Upper lobe of right lung (tissue), 1 donor: ENCODE measurements at regions not wholly inside any gene's neighbourhood (a gene's known extent, or its start where the extent isn't known, plus 50 kb on each side); places are given as distances from the start of the nearest gene placed in this dataset.

Experiments used
- ATAC-seq: fragments of 200-7000 bp; cut with Tn5 transposase; one replicate; pipeline ENCODE4 v1.9.1; 2020; ENCODE audit warnings: mild to moderate bottlenecking, moderate library complexity
- DNase-seq: peaks from one replicate; pipeline ENCODE4 v3.0.0-alpha.2; 2020
- H3K27ac ChIP-seq: fragments of 200-600 bp; one replicate; pipeline ENCODE4 v1.8.0; 2022
- H3K27me3 ChIP-seq: fragments of 200-600 bp; one replicate; pipeline ENCODE4 v1.8.0; 2022; ENCODE audit warnings: mild to moderate bottlenecking
- H3K36me3 ChIP-seq: fragments of 200-600 bp; one replicate; pipeline ENCODE4 v1.8.0; 2022
- H3K4me1 ChIP-seq: fragments of 200-600 bp; one replicate; pipeline ENCODE4 v1.8.0; 2022
- H3K4me3 ChIP-seq: fragments of 200-600 bp; one replicate; pipeline ENCODE4 v1.8.0; 2022; ENCODE audit warnings: mild to moderate bottlenecking
- H3K9me3 ChIP-seq: fragments of 200-600 bp; one replicate; pipeline ENCODE4 v1.8.0; 2022
- CTCF ChIP-seq: fragments of 200-600 bp; IDR thresholded peaks from one replicate; pipeline ENCODE4 v1.8.0; 2022; ENCODE audit warnings: antibody characterized with exemption
- intact Hi-C: fragments of 100-400 bp; cut with DNase I; formaldehyde crosslinking; loops from one replicate; pipeline ENCODE4 v1.11.0; 2022
- donor health status: DM: no; HTN: yes; CAD: no; lungs with severe emphysema.

DNA sequence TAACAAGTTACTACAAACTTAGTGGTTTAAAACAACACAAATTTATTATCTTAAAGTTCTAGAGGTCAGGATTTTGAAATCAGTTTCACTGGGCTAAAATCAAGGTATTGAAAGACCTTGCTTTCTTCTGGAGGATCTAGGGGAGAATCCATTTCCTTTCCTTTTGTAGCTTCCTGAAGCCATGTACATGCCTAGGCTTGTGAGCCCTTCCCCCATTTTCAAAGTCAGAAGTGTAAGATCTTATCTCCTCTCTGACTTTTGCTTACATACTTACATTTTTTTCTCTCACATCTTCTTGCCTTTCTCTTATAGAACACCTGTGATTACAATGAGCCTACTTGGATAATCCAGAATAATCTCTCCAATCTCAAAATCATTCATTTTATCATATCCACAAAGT, 78.7 kb upstream of the MBOAT2 start:
- no peak for ATAC-seq
- Histone ChIP-seq H3K9me3 (no peaks in the 10 kb centered on the region), H3K36me3 (no peaks in the 10 kb centered on the region), H3K27me3 (no peaks in the 10 kb centered on the region), H3K4me3 (no peak overlapping the region), H3K27ac (no peak overlapping the region), H3K4me1 (peaks cover 4% of the 10 kb centered on the region)
- intact Hi-C loops = no loop called here
- TF ChIP-seq CTCF = no peak
- DNase-seq = no peak

- ATAC-seq (no peak), DNase-seq (no peak)
- Histone ChIP-seq H3K9me3 (no peaks in the 10 kb centered on the region), H3K4me1 (peaks cover 1% of the 10 kb centered on the region), H3K4me3 (no peak overlapping the region), H3K36me3 (no peaks in the 10 kb centered on the region), H3K27ac (no peak overlapping the region), H3K27me3 (no peaks in the 10 kb centered on the region)
- TF ChIP-seq CTCF = no peak
- intact Hi-C loops = no loop called here
These were observed 78.3 kb upstream of the MBOAT2 start for GRCh38 chr2:9081750-9082149.

DNA sequence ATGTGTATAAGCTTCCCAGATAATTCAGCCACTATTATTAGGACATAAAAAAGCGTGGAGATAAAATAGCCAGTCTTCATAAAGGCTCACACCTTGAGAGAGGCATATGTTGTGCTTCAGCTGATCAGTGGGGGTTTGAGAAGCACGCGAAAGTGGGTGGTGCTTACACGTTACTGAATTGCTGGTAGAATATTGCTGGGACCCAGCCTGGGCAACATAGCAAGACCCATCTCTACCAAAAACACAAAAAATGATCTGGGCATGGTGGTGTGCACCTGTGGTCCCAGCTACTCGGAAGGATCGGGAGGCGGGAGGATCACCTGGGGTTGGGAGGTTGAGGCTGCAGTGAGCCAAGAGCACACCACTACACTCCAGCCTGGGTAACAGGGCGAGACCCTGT, 74.9 kb upstream of the MBOAT2 start:
- Histone ChIP-seq H3K27me3 (no peaks in the 10 kb centered on the region), H3K9me3 (no peaks in the 10 kb centered on the region), H3K36me3 (no peaks in the 10 kb centered on the region), H3K4me1 (no peaks in the 10 kb centered on the region), H3K4me3 (no peak overlapping the region), H3K27ac (no peak overlapping the region)
- no peak for DNase-seq
- intact Hi-C loops = no loop called here
- no peak for ATAC-seq
- TF ChIP-seq CTCF = no peak

- Histone ChIP-seq H3K36me3 (no peaks in the 10 kb centered on the region), H3K4me1 (no peaks in the 10 kb centered on the region), H3K27ac (no peak overlapping the region), H3K9me3 (no peaks in the 10 kb centered on the region), H3K4me3 (no peak overlapping the region), H3K27me3 (no peaks in the 10 kb centered on the region)
- DNase-seq (no peak), ATAC-seq (no peak)
- intact Hi-C loops = no loop called here
- TF ChIP-seq CTCF = no peak
These were observed 74.2 kb upstream of the MBOAT2 start for GRCh38 chr2:9077691-9078090.

- Histone ChIP-seq H3K27me3 (no peaks in the 10 kb centered on the region), H3K4me3 (no peak overlapping the region), H3K36me3 (no peaks in the 10 kb centered on the region), H3K4me1 (no peaks in the 10 kb centered on the region), H3K9me3 (no peaks in the 10 kb centered on the region), H3K27ac (no peak overlapping the region)
- ATAC-seq = peak; percentile 50
- intact Hi-C loops = no loop called here
- peak; percentile 72 for DNase-seq
- no peak for TF ChIP-seq CTCF
These were observed 73.3 kb upstream of the MBOAT2 start for GRCh38 chr2:9076755-9077154.

- no peaks in the 10 kb centered on the region for H3K9me3 ChIP-seq
- H3K4me1 ChIP-seq = no peaks in the 10 kb centered on the region
- no peak overlapping the region for H3K27ac ChIP-seq
- ATAC-seq = no peak
- H3K4me3 ChIP-seq = no peak overlapping the region
- TF ChIP-seq CTCF = no peak
- no peaks in the 10 kb centered on the region for H3K36me3 ChIP-seq
- H3K27me3 ChIP-seq = no peaks in the 10 kb centered on the region
- intact Hi-C loops = no loop called here
- no peak for DNase-seq
These were observed 72.7 kb upstream of the MBOAT2 start for GRCh38 chr2:9076210-9076609.
